ENCODE measurements at regions not wholly inside any gene's neighbourhood (a gene's known extent, or its start where the extent isn't known, plus 50 kb on each side); places are given as distances from the start of the nearest gene placed in this dataset.

DNA sequence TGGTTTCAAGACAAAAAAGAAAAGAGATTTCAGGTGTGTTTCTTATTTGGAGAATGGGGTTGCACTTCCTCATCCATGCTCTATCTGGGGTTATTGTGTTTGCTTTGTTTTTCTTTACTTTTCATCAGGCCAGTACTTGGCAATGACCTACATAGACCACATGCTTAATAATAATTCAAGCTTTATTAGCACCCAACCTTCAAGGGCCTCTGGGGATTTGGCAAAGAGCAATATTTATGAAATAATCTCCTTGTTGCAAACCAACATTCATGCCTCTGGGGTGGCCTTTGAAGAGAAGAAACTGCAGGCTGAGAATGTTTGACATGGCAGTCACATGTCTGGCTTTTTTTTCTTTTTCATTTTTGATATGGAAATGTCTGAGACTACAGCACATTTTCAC, 68.2 kb upstream of the SNRK start:
- no peak for DNase-seq (ENCODE audit: low spot score in 2 of 2)
- no peak for TF ChIP-seq EP300 (IDR thresholded peaks at IDR 0.05)
- TF ChIP-seq, protein P1, sequence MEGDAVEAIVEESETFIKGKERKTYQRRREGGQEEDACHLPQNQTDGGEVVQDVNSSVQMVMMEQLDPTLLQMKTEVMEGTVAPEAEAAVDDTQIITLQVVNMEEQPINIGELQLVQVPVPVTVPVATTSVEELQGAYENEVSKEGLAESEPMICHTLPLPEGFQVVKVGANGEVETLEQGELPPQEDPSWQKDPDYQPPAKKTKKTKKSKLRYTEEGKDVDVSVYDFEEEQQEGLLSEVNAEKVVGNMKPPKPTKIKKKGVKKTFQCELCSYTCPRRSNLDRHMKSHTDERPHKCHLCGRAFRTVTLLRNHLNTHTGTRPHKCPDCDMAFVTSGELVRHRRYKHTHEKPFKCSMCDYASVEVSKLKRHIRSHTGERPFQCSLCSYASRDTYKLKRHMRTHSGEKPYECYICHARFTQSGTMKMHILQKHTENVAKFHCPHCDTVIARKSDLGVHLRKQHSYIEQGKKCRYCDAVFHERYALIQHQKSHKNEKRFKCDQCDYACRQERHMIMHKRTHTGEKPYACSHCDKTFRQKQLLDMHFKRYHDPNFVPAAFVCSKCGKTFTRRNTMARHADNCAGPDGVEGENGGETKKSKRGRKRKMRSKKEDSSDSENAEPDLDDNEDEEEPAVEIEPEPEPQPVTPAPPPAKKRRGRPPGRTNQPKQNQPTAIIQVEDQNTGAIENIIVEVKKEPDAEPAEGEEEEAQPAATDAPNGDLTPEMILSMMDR (IDR thresholded peaks at IDR 0.05): no peak
- no peak for TF ChIP-seq POLR2A (IDR thresholded peaks at IDR 0.05)

DNA sequence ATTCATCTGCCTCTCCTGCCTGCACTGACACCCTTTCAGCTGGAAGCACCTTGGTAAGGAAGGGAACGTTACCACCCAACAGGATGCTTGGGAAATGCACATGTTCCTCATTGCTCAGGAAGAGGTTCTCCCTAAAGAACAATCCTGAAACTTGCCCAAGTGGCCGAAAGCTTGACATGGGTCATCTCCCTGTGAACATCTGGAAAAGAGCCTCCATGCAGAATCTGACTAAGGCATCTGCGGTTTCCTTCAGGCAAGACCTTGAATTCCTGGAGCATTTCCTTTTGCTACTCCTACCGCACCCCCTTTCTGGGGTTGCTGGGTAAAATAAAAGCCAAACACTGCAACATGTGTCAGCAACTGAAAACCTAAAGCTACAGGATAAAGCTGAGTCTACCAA, 68.7 kb upstream of the SNRK start:
- no peaks in the 10 kb centered on the region for H3K36me3 ChIP-seq
- H3K27ac ChIP-seq: no peak overlapping the region
- no peaks in the 10 kb centered on the region for H3K27me3 ChIP-seq
- no peak for DNase-seq (ENCODE audit: low spot score in 2 of 2)
- 76% methylated on average over 4 of the region's 4 CpGs for WGBS, 2 donors
- no peaks in the 10 kb centered on the region for H3K4me1 ChIP-seq
- peaks cover 0 to 1% (median 0%) of the 10 kb centered on the region in 4 donors for H3K9me3 ChIP-seq
- TF ChIP-seq EP300 (IDR thresholded peaks at IDR 0.05) (no peak), POLR2A (IDR thresholded peaks at IDR 0.05) (no peak)
- TF ChIP-seq, protein P1 (IDR thresholded peaks at IDR 0.05): no peak
- H3K4me3 ChIP-seq: no peak overlapping the region

More for the DNA sequence above, 68.2 kb upstream of the SNRK start:
- Histone ChIP-seq H3K27ac (no peak overlapping the region), H3K4me3 (no peak overlapping the region), H3K4me1 (no peaks in the 10 kb centered on the region), H3K27me3 (no peaks in the 10 kb centered on the region), H3K9me3 (peaks cover 0 to 7% (median 0%) of the 10 kb centered on the region in 4 donors), H3K36me3 (no peaks in the 10 kb centered on the region)

DNA sequence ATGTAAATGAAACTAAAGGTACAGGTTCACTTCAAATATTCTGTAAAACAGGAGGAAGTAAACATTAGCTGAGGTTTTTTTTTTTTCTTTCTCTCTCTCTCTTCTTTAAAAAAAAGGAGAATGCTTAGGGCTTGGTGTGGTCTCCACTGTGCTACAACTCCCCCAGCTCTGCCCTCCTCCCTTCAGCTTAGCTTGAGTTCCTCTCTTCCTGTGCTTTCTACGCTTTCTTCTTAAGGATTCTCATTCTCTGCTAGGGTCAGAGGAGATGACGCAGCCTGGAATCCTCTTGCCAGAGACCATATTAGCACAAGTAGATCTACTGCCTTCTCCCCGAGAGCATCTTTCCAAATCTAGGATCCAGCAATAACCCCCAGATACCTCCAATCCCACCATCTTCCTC, 69.1 kb upstream of the SNRK start:
- Histone ChIP-seq H3K9me3 (no peaks in the 10 kb centered on the region), H3K27ac (no peak overlapping the region), H3K27me3 (no peaks in the 10 kb centered on the region), H3K4me1 (no peaks in the 10 kb centered on the region), H3K4me3 (no peak overlapping the region), H3K36me3 (no peaks in the 10 kb centered on the region)
- TF ChIP-seq, protein P1 (IDR thresholded peaks at IDR 0.05): no peak
- no peak for TF ChIP-seq EP300 (IDR thresholded peaks at IDR 0.05)
- 76 to 91% methylated on average over 3 of the region's 3 CpGs for WGBS, 2 donors
- DNase-seq (ENCODE audit: low spot score in 2 of 2): no peak

DNA sequence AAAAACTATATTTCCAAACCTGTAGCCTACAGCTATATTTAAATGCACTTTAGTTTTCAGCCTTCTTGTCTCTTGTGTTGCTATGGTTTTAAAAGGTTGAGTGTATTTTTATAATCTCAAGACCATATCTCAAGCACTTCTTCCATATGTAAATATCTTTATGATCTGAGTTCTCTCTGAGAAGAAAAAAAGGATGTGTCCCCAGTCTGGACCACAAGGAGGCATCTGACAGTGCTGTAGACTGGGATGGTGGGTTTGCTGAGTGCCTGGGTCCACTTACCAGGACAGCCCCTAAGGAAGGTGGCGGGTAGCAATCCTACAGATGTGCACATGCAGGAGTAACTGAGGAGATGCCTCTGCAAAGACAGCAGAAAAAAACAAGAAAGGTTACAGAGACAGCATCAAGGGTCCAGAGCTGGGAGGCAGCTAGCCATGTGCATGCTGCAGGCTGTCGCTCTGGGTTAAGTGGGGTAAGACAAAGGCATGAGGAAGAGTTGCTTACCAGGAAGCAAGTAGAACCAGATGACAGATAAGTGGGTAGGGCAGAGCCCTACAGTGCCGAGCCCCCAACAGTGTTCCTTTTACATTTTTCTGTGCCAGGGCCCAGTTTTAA, 70.6 kb upstream of the SNRK start:
- Histone ChIP-seq H3K9me3 (no peaks in the 10 kb centered on the region), H3K36me3 (no peaks in the 10 kb centered on the region)

DNA sequence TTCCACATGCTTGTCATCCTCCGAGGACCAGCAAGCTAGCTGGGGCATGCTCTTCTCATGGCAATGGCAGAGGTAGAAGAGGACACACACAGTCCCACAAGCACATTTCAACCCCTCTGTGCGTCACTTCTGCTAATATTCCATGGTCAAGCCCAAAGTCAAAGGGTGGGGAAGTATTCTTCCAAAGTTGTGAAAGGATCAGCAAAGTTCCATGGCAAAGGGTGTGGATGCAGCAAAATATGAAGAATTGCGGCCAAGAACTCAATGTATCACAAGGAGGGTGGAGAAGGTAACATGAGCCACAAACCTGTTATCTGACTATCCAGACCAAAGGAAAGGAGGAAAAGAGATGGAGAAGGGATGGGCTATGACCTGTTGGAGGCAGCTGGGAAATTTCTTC, 71.2 kb upstream of the SNRK start:
- 78 to 87% methylated on average over 3 of the region's 3 CpGs for WGBS, 2 donors
- TF ChIP-seq POLR2A (IDR thresholded peaks at IDR 0.05) (no peak), EP300 (IDR thresholded peaks at IDR 0.05) (peak; percentile 71 to 78)
- DNase-seq (ENCODE audit: low spot score in 2 of 2): peak; percentile 16 to 17
- H3K4me3 ChIP-seq: no peak overlapping the region
- H3K4me1 ChIP-seq: no peaks in the 10 kb centered on the region
- no peaks in the 10 kb centered on the region for H3K36me3 ChIP-seq
- no peaks in the 10 kb centered on the region for H3K27me3 ChIP-seq
- no peaks in the 10 kb centered on the region for H3K9me3 ChIP-seq
- H3K27ac ChIP-seq: peak overlapping the region in 1 of 4 donors; percentile 65

More for the DNA sequence above, 70.6 kb upstream of the SNRK start:
- H3K27ac ChIP-seq: peak overlapping the region in 1 of 4 donors; percentile 61
- WGBS, 2 donors: 86 to 87% methylated on average over 3 of the region's 3 CpGs
- H3K27me3 ChIP-seq: no peaks in the 10 kb centered on the region
- H3K4me1 ChIP-seq: no peaks in the 10 kb centered on the region
- TF ChIP-seq, protein P1 (IDR thresholded peaks at IDR 0.05): no peak
- no peak for TF ChIP-seq POLR2A (IDR thresholded peaks at IDR 0.05)
- no peak for DNase-seq (ENCODE audit: low spot score in 2 of 2)
- H3K4me3 ChIP-seq: no peak overlapping the region

DNA sequence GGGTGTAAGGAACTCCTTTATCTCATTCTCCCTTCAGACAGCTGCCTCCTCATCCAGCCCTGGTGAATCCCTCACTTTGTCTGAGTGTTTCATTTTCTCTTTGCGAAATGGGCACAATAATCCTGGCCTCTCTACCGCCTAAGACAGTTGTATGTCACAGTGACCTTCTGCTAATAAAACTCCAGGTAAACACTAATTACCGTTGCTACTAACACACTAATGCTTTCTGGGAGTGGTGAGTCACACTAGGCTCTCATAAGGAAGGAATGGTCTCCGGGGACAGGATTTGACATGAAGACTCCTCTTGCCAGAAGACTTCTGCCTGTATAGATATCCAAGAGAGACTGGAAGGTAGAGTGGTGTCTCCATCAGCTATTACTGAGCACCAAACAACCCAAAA, 71.7 kb upstream of the SNRK start:
- H3K4me1 ChIP-seq: no peaks in the 10 kb centered on the region
- no peaks in the 10 kb centered on the region for H3K27me3 ChIP-seq
- TF ChIP-seq, protein P1 (IDR thresholded peaks at IDR 0.05): no peak
- TF ChIP-seq EP300 (IDR thresholded peaks at IDR 0.05): no peak
- no peak for TF ChIP-seq POLR2A (IDR thresholded peaks at IDR 0.05)
- H3K36me3 ChIP-seq: no peaks in the 10 kb centered on the region
- 74 to 75% methylated on average over 4 of the region's 4 CpGs for WGBS, 2 donors
- no peak for DNase-seq (ENCODE audit: low spot score in 2 of 2)
- peak overlapping the region in 1 of 4 donors; percentile 65 for H3K27ac ChIP-seq
- H3K9me3 ChIP-seq: no peaks in the 10 kb centered on the region
- no peak overlapping the region for H3K4me3 ChIP-seq

Data from tibial nerve (tissue), 4 donors.